ENCODE measurements at regions not wholly inside any gene's neighbourhood (a gene's known extent, or its start where the extent isn't known, plus 50 kb on each side); places are given as distances from the start of the nearest gene placed in this dataset.

DNA sequence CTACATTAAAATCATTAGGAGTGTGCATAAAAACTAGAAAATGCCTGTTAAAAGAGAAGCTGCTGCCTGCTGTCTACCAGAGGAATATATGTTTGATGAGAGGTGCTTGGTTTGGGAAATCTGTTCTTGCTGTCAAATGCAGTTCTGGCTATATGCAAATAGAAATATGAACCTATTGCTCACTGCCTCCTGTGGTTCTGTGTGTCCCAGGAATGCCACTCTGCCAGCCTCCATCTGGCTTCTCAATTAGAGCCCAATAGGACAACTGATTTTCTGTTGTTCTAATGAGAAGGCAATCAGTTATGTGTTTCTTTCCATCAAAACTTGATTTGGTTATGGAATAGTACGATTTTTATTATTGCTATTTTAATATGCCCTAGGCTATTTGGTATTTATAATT lies 759.7 kb downstream of the HDGFL1 start:
- TF ChIP-seq, protein P1, sequence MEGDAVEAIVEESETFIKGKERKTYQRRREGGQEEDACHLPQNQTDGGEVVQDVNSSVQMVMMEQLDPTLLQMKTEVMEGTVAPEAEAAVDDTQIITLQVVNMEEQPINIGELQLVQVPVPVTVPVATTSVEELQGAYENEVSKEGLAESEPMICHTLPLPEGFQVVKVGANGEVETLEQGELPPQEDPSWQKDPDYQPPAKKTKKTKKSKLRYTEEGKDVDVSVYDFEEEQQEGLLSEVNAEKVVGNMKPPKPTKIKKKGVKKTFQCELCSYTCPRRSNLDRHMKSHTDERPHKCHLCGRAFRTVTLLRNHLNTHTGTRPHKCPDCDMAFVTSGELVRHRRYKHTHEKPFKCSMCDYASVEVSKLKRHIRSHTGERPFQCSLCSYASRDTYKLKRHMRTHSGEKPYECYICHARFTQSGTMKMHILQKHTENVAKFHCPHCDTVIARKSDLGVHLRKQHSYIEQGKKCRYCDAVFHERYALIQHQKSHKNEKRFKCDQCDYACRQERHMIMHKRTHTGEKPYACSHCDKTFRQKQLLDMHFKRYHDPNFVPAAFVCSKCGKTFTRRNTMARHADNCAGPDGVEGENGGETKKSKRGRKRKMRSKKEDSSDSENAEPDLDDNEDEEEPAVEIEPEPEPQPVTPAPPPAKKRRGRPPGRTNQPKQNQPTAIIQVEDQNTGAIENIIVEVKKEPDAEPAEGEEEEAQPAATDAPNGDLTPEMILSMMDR (conservative IDR thresholded peaks at IDR 0.05 in 1 of 2, IDR thresholded peaks at IDR 0.05 in 1 of 2; ENCODE audit: low read depth in 1 of 2, low read length in 2 of 2): no peak
- no peak for TF ChIP-seq EZH2 (IDR thresholded peaks at IDR 0.05; ENCODE audit: low read length, missing control alignments)
